ENCODE measurements at regions not wholly inside any gene's neighbourhood (a gene's known extent, or its start where the extent isn't known, plus 50 kb on each side); places are given as distances from the start of the nearest gene placed in this dataset.
"Not testable (repeated sequence)": the region's sequence is repeated elsewhere in the genome, so short reads cannot be mapped to it uniquely, and the experiment has no call there.

DNA sequence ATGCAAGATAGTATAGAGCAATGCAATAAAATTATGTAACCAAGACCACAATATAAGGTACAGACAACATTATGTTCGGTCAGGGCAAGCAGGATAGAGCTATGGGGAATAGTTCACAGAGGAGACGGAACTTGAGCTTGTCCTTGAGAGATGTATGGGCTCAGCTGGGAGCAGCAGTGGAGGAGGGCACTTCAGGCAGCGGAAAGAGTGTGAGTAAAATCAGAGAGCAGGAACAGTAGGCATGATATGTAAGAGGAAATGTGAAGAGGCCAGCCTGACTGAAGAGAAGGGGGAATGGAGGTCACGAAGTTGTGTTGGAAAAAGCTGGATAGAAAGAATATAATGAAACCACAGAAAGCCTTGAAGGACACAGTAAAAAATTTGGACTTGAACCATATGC, 217.2 kb upstream of the NOCT start:
- DNase-seq (ENCODE audit: low read depth), result no peak

- DNase-seq (ENCODE audit: low read depth), result no peak
Measured at GRCh38 chr4:138797646-138798045, 217.9 kb upstream of the NOCT start.

GRCh38 chr4:138796761-138797160, 218.8 kb upstream of the NOCT start:
- DNase-seq (ENCODE audit: low read depth), result no peak

DNA sequence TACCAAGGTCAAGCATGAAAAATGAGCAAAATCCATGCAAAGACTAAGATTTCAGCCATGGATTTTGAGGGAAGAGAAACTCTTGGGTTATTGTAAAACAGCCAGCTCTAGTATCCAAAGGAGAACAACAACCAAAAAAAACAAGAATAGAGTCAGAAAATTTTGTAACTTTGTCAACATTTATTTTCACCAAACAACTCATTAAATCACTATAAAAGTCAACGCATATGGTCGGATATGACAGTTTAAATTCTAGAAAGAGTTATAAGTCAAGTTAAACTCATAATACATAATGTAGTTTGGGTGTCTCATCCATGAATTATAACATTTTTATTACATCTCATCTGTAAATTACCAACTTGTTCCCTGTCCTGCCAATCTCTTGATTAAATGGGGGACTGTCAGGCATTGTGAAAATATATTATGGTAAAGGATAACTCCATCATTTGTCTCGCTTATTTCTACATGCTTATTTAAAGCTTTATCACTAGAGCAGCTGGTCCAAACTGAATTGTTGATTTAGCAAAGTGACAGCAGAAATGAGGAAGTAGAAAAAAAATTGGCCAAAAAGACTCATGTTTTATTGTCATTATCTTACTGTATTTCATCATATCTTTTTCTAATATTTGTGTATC, 224.8 kb upstream of the NOCT start:
- DNase-seq (ENCODE audit: low read depth), result no peak

- DNase-seq (ENCODE audit: low read depth), result no peak
Measured at GRCh38 chr4:138789796-138790195, 225.8 kb upstream of the NOCT start.

DNA sequence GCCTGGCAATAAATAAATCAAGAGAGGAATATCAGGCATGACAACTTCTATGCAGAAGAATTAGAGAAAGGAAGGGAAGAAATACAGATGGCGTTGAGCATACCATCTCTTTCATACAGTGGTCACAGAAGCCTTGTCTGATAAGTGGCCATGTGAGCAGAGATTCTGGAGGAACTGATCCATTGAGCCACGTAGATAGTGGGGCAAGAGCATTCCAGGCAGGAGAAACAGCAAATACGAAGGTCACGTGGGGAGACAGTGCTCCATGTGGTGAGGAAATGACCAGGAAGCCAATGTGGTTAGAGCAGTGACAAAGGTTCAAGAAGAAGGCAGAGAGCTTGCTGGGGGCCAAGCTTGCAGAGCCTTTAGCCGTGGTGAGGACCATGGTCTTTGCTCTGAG, 226.7 kb upstream of the NOCT start:
- DNase-seq (ENCODE audit: low read depth), result no peak

- peak; percentile 10 for DNase-seq (ENCODE audit: low read depth)
Measured at GRCh38 chr4:138788267-138788790, 227.3 kb upstream of the NOCT start.

DNA sequence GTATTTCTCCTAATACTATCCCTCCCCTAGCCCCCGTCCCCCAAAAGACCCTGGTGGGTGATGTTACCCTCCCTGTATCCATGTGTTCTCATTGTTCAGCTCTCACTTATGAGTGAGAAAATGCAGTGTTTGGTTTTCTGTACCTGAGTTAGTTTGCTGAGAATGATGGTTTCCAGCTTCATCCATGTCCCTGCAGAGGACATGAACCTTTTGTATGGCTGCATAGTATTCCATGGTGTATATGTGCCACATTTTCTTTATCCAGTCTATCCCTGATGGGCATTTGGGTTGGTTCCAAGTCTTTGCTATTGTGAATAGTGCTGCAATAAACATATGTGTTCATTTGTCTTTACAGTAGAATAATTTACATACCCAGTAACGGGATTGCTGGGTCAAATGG, 235.8 kb upstream of the NOCT start:
- not testable (repeated sequence) for DNase-seq (ENCODE audit: low read depth)

DNA sequence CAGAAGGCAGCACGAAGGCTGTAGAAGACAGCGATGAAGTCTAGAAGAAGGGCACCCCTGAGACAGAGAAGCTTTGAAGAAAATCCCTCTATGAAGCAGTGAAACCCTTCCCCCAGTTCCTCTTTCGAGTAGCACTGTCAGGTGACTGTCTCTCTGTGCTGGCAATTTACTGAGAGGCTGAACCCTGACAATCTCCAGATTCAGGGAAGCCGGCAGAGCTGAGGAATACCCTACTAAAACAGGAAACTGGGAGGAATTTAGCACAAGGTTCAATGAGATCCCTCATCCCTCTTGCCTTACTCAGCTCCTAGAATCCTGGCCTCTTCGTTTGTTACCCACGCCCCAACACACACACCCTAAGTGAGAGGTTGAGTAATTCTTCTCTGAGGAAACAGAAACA, 239.7 kb upstream of the NOCT start:
- peak; percentile 3 for DNase-seq (ENCODE audit: low read depth)

DNA sequence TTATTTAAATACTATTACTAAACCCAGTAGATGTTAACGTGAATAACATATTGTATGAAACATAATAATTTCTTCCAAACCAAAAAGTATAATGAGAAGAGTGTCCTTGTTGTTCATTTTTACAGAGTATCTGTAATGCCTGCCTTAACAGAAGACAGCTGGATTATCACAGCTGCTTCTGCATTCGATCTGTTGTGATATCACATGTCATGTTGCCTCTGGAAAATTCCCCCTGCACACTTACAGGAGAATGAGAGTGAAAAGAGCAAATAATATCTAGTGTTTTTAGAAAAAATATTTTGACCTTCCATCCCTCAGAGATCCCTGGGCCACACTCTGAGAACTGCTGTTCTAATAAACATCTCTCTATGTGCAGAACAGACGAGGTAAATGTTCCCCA, 240.1 kb upstream of the NOCT start:
- DNase-seq (ENCODE audit: low read depth), result no peak

DNA sequence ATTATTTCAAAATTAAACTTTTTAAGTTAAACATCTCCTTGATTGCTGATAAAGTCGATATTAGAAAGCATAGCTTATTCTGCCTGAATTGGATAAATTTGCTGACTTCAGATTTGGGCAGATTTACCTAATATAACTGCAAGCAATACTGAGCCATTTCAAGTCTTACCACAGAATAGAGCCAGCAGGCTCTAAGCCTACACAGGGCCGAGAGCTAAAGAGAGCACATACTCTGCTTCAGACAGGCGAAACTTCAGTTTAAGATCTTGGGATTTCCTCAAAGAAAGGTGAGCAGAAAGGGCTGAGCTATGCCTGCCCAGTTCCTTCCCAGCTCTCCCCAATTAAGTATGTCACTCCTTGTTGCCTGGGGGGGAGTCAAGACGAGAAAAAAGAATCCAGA, 240.6 kb upstream of the NOCT start:
- no peak for DNase-seq (ENCODE audit: low read depth)

DNA sequence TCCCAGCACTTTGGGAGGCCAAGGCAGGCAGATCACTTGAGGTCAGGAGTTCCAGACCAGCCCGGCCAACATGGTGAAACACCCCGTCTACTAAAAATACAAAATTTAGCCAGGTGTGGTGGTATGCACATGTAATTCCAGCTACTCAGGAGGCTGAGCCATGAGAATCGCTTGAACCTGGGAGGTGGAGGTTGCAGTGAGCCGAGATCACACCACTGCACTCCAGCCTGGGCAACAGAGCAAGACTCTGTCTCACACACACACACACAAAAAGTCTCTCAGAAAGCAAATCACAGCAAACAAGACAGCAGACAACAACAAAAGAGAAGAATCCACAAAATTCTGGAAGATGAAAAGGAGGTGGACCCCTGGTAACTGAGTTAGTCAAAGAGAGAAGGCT, 241.5 kb upstream of the NOCT start:
- DNase-seq (ENCODE audit: low read depth), result not testable (repeated sequence)

DNA sequence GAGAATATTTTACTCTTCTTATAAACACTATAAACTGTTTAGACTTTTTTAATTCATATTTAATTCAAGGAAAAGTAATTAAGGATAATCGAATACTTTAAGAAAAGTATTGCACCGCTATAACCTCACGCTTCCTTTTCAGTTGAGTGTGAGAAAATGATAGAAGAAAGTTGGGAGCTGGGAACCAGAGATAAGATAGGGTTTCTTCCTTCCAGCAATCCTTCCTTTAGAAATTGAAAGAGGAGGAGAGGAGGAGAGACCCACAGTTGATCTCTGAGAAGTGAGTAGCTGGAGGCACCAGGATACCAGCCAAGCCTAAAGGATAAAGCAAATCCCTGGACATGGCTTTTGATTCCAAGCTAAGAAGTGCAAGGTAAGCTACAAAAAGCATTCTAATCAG, 242.3 kb upstream of the NOCT start:
- DNase-seq (ENCODE audit: low read depth), result no peak

- DNase-seq (ENCODE audit: low read depth), result no peak
Measured at GRCh38 chr4:138772366-138772765, 243.2 kb upstream of the NOCT start.

DNA sequence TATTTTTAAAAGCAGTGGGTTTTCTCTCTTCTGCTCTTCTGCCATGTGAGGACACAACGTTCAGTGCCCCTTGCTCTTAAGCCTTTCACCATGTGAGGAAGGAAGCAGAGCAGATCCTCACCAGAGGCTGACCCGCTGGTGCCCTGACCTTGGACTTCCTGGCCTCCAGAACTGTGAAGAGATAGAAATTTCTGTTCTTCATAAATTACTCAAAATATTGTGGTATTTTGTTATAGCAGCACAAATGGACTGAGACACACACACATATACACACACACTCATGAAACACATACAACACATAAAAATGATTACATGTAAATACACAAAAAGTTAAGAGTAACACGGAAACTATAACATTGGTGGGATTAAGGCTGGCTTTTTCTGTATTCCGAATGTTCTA, 244.8 kb upstream of the NOCT start:
- no peak for DNase-seq (ENCODE audit: low read depth)

GRCh38 chr4:138766332-138766731, 249.2 kb upstream of the NOCT start:
- DNase-seq (ENCODE audit: low read depth), result no peak

DNA sequence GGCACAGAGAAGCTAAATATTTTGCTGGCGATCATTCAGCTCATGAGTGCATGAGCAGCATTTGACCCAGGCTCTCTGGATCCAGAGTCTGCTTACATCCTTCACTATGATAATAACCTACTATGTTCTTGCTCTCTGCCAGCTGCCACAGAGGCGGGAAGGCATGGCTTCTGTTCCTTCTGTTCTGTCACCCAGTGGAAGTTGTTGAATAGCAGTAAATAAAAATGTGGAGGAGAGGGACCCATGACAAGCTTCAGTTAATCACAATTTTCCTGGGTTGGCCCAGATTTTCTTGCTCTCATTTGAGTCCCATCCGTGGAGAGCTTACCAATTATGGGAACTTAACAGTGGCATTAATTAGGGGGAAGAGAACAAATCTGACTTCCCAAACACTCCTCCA, 250.1 kb upstream of the NOCT start:
- no peak for DNase-seq (ENCODE audit: low read depth)

DNA sequence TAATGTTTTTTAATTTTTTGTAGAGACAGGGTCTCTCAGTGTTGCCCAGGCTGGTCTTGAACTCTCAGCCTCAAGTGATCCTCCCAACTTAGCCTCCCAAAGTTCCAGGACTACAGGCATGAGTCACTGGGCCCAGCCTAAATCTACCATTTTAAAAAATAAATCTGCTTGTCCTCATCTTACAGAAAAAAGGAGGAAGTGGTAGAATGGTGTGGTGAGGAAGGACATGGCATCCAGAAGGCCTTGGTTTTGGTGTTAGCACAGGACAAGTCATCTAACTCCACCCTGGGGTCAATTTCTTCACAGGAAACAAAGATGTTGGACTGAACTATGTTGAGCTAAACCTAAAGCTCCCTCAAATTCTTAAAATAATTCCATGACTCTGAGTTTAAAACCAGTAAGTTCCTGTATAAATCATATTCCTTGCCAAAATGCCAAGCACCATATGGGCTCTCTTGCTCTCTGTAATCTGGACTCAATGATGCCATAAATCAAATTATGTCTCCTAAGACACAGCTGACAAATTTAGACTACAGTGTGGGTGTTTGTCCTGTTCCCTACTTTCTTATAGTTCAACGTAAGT, 253.9 kb upstream of the NOCT start:
- DNase-seq (ENCODE audit: low read depth), result no peak

DNA sequence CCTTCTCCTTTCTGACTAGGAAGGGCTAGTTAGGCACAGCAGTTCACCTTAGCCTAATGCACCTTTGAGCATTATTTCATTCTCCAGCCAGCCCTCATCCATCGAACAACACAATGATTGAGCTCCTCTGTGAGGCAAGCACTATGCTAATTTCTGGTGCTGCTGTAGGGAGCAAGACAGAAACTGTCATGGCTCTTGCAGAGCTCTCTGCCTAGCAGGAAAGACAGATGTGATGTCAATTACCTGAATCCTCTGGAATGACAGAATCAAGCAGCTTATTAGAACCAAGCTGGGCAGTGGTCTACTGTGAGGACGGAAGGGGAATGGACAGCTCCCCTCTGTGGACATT, 256.1 kb upstream of the NOCT start:
- no peak for DNase-seq (ENCODE audit: low read depth)

GRCh38 chr4:138758876-138759553, 256.6 kb upstream of the NOCT start:
- no peak for DNase-seq (ENCODE audit: low read depth)

- DNase-seq (ENCODE audit: low read depth), result no peak
Measured at GRCh38 chr4:138758196-138758595, 257.4 kb upstream of the NOCT start.

GRCh38 chr4:138757432-138757831, 258.1 kb upstream of the NOCT start:
- DNase-seq (ENCODE audit: low read depth), result no peak

DNA sequence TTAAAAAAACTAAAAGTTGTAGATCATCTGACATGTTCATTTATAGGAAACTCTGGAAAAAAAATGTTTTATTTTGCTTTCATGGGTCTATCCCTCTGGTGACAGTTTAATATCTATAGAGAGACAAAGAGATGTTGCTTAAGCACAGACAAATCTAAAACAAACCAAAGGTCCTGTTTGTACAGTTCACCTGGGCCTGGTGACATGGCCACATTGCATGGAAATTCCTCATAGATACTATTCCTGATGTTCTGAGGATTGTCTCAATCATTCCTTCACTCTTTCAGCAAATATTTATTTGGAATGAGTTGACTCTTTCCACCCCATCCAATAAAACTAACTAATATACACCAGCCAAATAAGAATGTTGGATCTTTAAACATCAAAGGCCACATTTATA, 259.1 kb upstream of the NOCT start:
- no peak for DNase-seq (ENCODE audit: low read depth)

DNA sequence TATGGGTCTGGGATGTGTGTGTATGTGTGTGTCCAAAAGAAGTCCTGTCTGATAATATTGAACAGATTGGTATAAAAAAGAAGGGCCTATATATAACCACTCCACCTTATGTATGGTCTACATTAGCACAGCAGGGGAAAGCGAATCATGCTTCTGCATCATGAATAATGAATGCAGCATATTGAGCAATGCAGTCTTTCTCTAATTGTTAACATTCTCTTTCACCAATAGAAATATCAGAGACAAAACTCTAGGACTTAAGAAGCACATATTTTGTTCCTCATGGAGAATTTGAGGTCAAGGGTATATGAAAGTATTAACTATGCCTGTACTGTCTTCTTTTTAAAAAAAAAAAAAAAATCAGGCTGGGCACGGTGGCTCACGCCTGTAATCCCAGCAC, 264.3 kb upstream of the NOCT start:
- DNase-seq (ENCODE audit: low read depth), result peak; percentile 42
